ENCODE measurements at regions not wholly inside any gene's neighbourhood (a gene's known extent, or its start where the extent isn't known, plus 50 kb on each side); places are given as distances from the start of the nearest gene placed in this dataset.
A peak's percentile ranks its signal among the peaks of the same experiment; 100 is the strongest.

GRCh38 chr4:171646984-171647383 lies 166.2 kb upstream of the GALNTL6 start:
- intact Hi-C loops (cut with micrococcal nuclease): no loop called here
- no peak overlapping the region for H3K27ac Mint-ChIP-seq
- 98% methylated on average over 6 of the region's 6 CpGs for WGBS (ENCODE audit: insufficient coverage)
- Histone ChIP-seq H2AFZ (ENCODE audit: insufficient read depth, low read depth, low read length, poor library complexity, severe bottlenecking) (no peak overlapping the region), H3K9me3 (ENCODE audit: control extremely low read depth in 1 of 3, control insufficient read depth in 2 of 3, insufficient read depth in 1 of 3, low read length in 2 of 3) (peaks cover 0 to 11% (median 3%) of the 10 kb centered on the region in 3 donors), H3K36me3 (replicated peaks in 1 of 2; ENCODE audit: control extremely low read depth in 1 of 2, control insufficient read depth in 1 of 2, extremely low read depth in 1 of 2, insufficient read depth in 2 of 2, low read length in 1 of 2) (no peaks in the 10 kb centered on the region), H3K9ac (ENCODE audit: low read length) (no peak overlapping the region), H4K20me1 (ENCODE audit: control insufficient read depth, insufficient read depth, low read length, poor library complexity, severe bottlenecking) (no peaks in the 10 kb centered on the region), H3K79me2 (ENCODE audit: control insufficient read depth, insufficient read depth, low read length) (no peaks in the 10 kb centered on the region), H3K27ac (ENCODE audit: low read length in 2 of 2) (no peak overlapping the region), H3K4me2 (replicated peaks; ENCODE audit: low read depth, low read length, poor library complexity, severe bottlenecking) (no peak overlapping the region), H3K27me3 (replicated peaks in 1 of 4; ENCODE audit: control extremely low read depth in 1 of 4, control insufficient read depth in 3 of 4, insufficient read depth in 4 of 4, low read length in 3 of 4) (no peaks in the 10 kb centered on the region), H3K4me3 (ENCODE audit: control extremely low read depth in 1 of 5, extremely low read depth in 1 of 5, insufficient read depth in 1 of 5, low read depth in 2 of 5, low read length in 4 of 5) (no peak overlapping the region), H3K4me1 (ENCODE audit: control insufficient read depth in 2 of 2, insufficient read depth in 2 of 2, low read length in 2 of 2) (peaks cover 11 to 20% of the 10 kb centered on the region in 2 donors)
- DNase-seq: no peak
- no peak overlapping the region for H3K4me3 Mint-ChIP-seq
- no peaks in the 10 kb centered on the region for H3K27me3 Mint-ChIP-seq
- CTCF ChIA-PET: no interaction called here
- TF ChIP-seq CTCF (IDR thresholded peaks at IDR 0.05): no peak
- no peak for TF ChIP-seq EZH2 (IDR thresholded peaks at IDR 0.05; ENCODE audit: borderline replicate concordance, insufficient read depth, low read depth, low read length, poor library complexity, severe bottlenecking)
- POLR2A ChIA-PET: no interaction called here
- H3K4me1 Mint-ChIP-seq: peaks cover 22% of the 10 kb centered on the region
- peaks cover 3% of the 10 kb centered on the region for H3K9me3 Mint-ChIP-seq (ENCODE audit: insufficient read depth)
- no peak for ATAC-seq (ENCODE audit: low read depth)

GRCh38 chr4:171644430-171645057 lies 168.7 kb upstream of the GALNTL6 start:
- peak overlapping the region; percentile 18 for H3K27ac Mint-ChIP-seq
- Histone ChIP-seq H3K27me3 (replicated peaks in 1 of 4; ENCODE audit: control extremely low read depth in 1 of 4, control insufficient read depth in 3 of 4, insufficient read depth in 4 of 4, low read length in 3 of 4) (no peaks in the 10 kb centered on the region), H3K9me3 (ENCODE audit: control extremely low read depth in 1 of 3, control insufficient read depth in 2 of 3, insufficient read depth in 1 of 3, low read length in 2 of 3) (no peaks in the 10 kb centered on the region), H3K27ac (ENCODE audit: low read length in 2 of 2) (peak overlapping the region in 1 of 2 donors; percentile 71), H3K9ac (ENCODE audit: low read length) (peak overlapping the region; percentile 64), H2AFZ (ENCODE audit: insufficient read depth, low read depth, low read length, poor library complexity, severe bottlenecking) (peak overlapping the region; percentile 68), H3K4me1 (ENCODE audit: control insufficient read depth in 2 of 2, insufficient read depth in 2 of 2, low read length in 2 of 2) (peaks cover 16 to 26% of the 10 kb centered on the region in 2 donors), H3K36me3 (replicated peaks in 1 of 2; ENCODE audit: control extremely low read depth in 1 of 2, control insufficient read depth in 1 of 2, extremely low read depth in 1 of 2, insufficient read depth in 2 of 2, low read length in 1 of 2) (no peaks in the 10 kb centered on the region), H3K4me2 (replicated peaks; ENCODE audit: low read depth, low read length, poor library complexity, severe bottlenecking) (peak overlapping the region; percentile 70), H3K4me3 (ENCODE audit: control extremely low read depth in 1 of 5, extremely low read depth in 1 of 5, insufficient read depth in 1 of 5, low read depth in 2 of 5, low read length in 4 of 5) (peak overlapping the region in 4 of 5 experiments; percentile 7 to 50 (median 42)), H4K20me1 (ENCODE audit: control insufficient read depth, insufficient read depth, low read length, poor library complexity, severe bottlenecking) (no peaks in the 10 kb centered on the region), H3K79me2 (ENCODE audit: control insufficient read depth, insufficient read depth, low read length) (no peaks in the 10 kb centered on the region)
- DNase-seq (peak; percentile 28), ATAC-seq (ENCODE audit: low read depth) (no peak)
- POLR2A ChIA-PET: no interaction called here
- no peaks in the 10 kb centered on the region for H3K9me3 Mint-ChIP-seq (ENCODE audit: insufficient read depth)
- peak overlapping the region; percentile 67 for H3K4me3 Mint-ChIP-seq
- intact Hi-C loops (cut with micrococcal nuclease): no loop called here
- TF ChIP-seq CTCF (IDR thresholded peaks at IDR 0.05): no peak
- no peak for TF ChIP-seq EZH2 (IDR thresholded peaks at IDR 0.05; ENCODE audit: borderline replicate concordance, insufficient read depth, low read depth, low read length, poor library complexity, severe bottlenecking)
- CTCF ChIA-PET: no interaction called here
- peaks cover 31% of the 10 kb centered on the region for H3K4me1 Mint-ChIP-seq
- 0% methylated on average over 3 of the region's 7 CpGs for WGBS (ENCODE audit: insufficient coverage)
- H3K27me3 Mint-ChIP-seq: no peaks in the 10 kb centered on the region
